ENCODE measurements at regions not wholly inside any gene's neighbourhood (a gene's known extent, or its start where the extent isn't known, plus 50 kb on each side); places are given as distances from the start of the nearest gene placed in this dataset.

GRCh38 chr3:127093312-127093711, 99.6 kb upstream of the PRR23E start:
- no peak for DNase-seq (ENCODE audit: low read depth in 1 of 2, low spot score in 1 of 2)
- no peaks in the 10 kb centered on the region for H3K27me3 ChIP-seq (ENCODE audit: insufficient read depth, poor library complexity, severe bottlenecking)
- no peak overlapping the region for H3K27ac ChIP-seq (replicated peaks)
- H3K4me3 ChIP-seq (replicated peaks; ENCODE audit: insufficient read depth, low read length), result no peak overlapping the region
- TF ChIP-seq POLR2AphosphoS5 (IDR thresholded peaks at IDR 0.05; ENCODE audit: low read depth), result no peak

GRCh38 chr3:127095774-127096173, 97.2 kb upstream of the PRR23E start:
- no peaks in the 10 kb centered on the region for H3K27me3 ChIP-seq (ENCODE audit: insufficient read depth, poor library complexity, severe bottlenecking)
- no peak for DNase-seq (ENCODE audit: low read depth in 1 of 2, low spot score in 1 of 2)

GRCh38 chr3:127096256-127097071, 96.5 kb upstream of the PRR23E start:
- no peak for DNase-seq (ENCODE audit: low read depth in 1 of 2, low spot score in 1 of 2)
- Histone ChIP-seq H3K27ac (replicated peaks) (no peak overlapping the region), H3K27me3 (ENCODE audit: insufficient read depth, poor library complexity, severe bottlenecking) (no peaks in the 10 kb centered on the region), H3K4me3 (replicated peaks; ENCODE audit: insufficient read depth, low read length) (no peak overlapping the region)
- TF ChIP-seq CTCF (IDR thresholded peaks at IDR 0.05; ENCODE audit: insufficient read depth, low read length), result no peak
- TF ChIP-seq REST (IDR thresholded peaks at IDR 0.05; ENCODE audit: insufficient replicate concordance, low read depth), result no peak
- no peak for TF ChIP-seq POLR2AphosphoS5 (IDR thresholded peaks at IDR 0.05; ENCODE audit: low read depth)
- no peak for TF ChIP-seq GABPA (IDR thresholded peaks at IDR 0.05; ENCODE audit: low read depth)
- TF ChIP-seq SPI1 (IDR thresholded peaks at IDR 0.05; ENCODE audit: borderline replicate concordance, low read depth), result no peak

More at GRCh38 chr3:127095774-127096173, 97.2 kb upstream of the PRR23E start:
- TF ChIP-seq CTCF (IDR thresholded peaks at IDR 0.05; ENCODE audit: insufficient read depth, low read length), result no peak
- TF ChIP-seq POLR2AphosphoS5 (IDR thresholded peaks at IDR 0.05; ENCODE audit: low read depth), result no peak
- no peak for TF ChIP-seq SPI1 (IDR thresholded peaks at IDR 0.05; ENCODE audit: borderline replicate concordance, low read depth)
- no peak for TF ChIP-seq REST (IDR thresholded peaks at IDR 0.05; ENCODE audit: insufficient replicate concordance, low read depth)
- no peak for TF ChIP-seq GABPA (IDR thresholded peaks at IDR 0.05; ENCODE audit: low read depth)
- Histone ChIP-seq H3K27ac (replicated peaks) (no peak overlapping the region), H3K4me3 (replicated peaks; ENCODE audit: insufficient read depth, low read length) (no peak overlapping the region)

GRCh38 chr3:127097072-127097405, 95.9 kb upstream of the PRR23E start:
- no peak for DNase-seq (ENCODE audit: low read depth in 1 of 2, low spot score in 1 of 2)
- Histone ChIP-seq H3K4me3 (replicated peaks; ENCODE audit: insufficient read depth, low read length) (no peak overlapping the region), H3K27me3 (ENCODE audit: insufficient read depth, poor library complexity, severe bottlenecking) (no peaks in the 10 kb centered on the region), H3K27ac (replicated peaks) (no peak overlapping the region)
- TF ChIP-seq GABPA (IDR thresholded peaks at IDR 0.05; ENCODE audit: low read depth), result no peak
- TF ChIP-seq SPI1 (IDR thresholded peaks at IDR 0.05; ENCODE audit: borderline replicate concordance, low read depth), result no peak
- TF ChIP-seq REST (IDR thresholded peaks at IDR 0.05; ENCODE audit: insufficient replicate concordance, low read depth), result no peak
- no peak for TF ChIP-seq CTCF (IDR thresholded peaks at IDR 0.05; ENCODE audit: insufficient read depth, low read length)
- TF ChIP-seq POLR2AphosphoS5 (IDR thresholded peaks at IDR 0.05; ENCODE audit: low read depth), result no peak
